RWPE2 (cell line): ENCODE measurements at regions not wholly inside any gene's neighbourhood (a gene's known extent, or its start where the extent isn't known, plus 50 kb on each side); places are given as distances from the start of the nearest gene placed in this dataset.

Experiments used
- ATAC-seq: fragments of 200-7000 bp; cut with Tn5 transposase; 3 replicates; pipeline ENCODE4 v1.9.1; 2021; ENCODE audit warnings: low read depth
- DNase-seq: peaks from one replicate; pipeline ENCODE4 v3.0.0-alpha.2; 2020; ENCODE audit warnings: low spot score
- H3K27ac ChIP-seq: fragments of 450-650 bp; 2 replicates; pipeline ENCODE4 v1.5.1; 2017; ENCODE audit warnings: mild to moderate bottlenecking; ENCODE audit not compliant: poor library complexity, severe bottlenecking
- H3K27me3 ChIP-seq: fragments of 250-450 bp; sonication (Bioruptor Pico); 2 replicates; pipeline ENCODE4 v1.5.1; 2021; ENCODE audit warnings: mild to moderate bottlenecking, moderate library complexity; ENCODE audit not compliant: insufficient read depth, poor library complexity, severe bottlenecking
- H3K36me3 ChIP-seq: fragments of 250-450 bp; sonication (Bioruptor Pico); 2 replicates; pipeline ENCODE4 v1.5.1; 2020; ENCODE audit warnings: low read depth, mild to moderate bottlenecking, moderate library complexity
- H3K4me1 ChIP-seq: fragments of 250-450 bp; sonication (Bioruptor Pico); 2 replicates; pipeline ENCODE4 v1.5.1; 2021; ENCODE audit warnings: mild to moderate bottlenecking, moderate library complexity; ENCODE audit not compliant: insufficient read depth, poor library complexity, severe bottlenecking
- H3K4me3 ChIP-seq: fragments of 250-450 bp; sonication (Bioruptor Pico); 2 replicates; pipeline ENCODE4 v1.5.1; 2021; ENCODE audit warnings: mild to moderate bottlenecking, moderate library complexity; ENCODE audit not compliant: severe bottlenecking
- H3K9me3 ChIP-seq: fragments of 250-450 bp; sonication (Bioruptor Pico); 2 replicates; pipeline ENCODE4 v1.5.1; 2021; ENCODE audit warnings: mild to moderate bottlenecking, moderate library complexity; ENCODE audit not compliant: severe bottlenecking
- CTCF ChIP-seq: fragments of 450-650 bp; IDR thresholded peaks from one replicate; pipeline ENCODE4 v1.5.1; 2017; ENCODE audit warnings: mild to moderate bottlenecking, moderate library complexity; ENCODE audit not compliant: poor library complexity, severe bottlenecking

- H3K27ac ChIP-seq: no peak overlapping the region
- DNase-seq (no peak), ATAC-seq (no peak)
- H3K9me3 ChIP-seq: no peaks in the 10 kb centered on the region
- TF ChIP-seq CTCF: no peak
- H3K4me1 ChIP-seq: peaks cover 23% of the 10 kb centered on the region
- no peaks in the 10 kb centered on the region for H3K36me3 ChIP-seq
- H3K27me3 ChIP-seq: no peaks in the 10 kb centered on the region
- no peak overlapping the region for H3K4me3 ChIP-seq
These were observed 83.2 kb upstream of the TAS2R1 start for GRCh38 chr5:9713356-9713755.

GRCh38 chr5:9712911-9713310 is 82.8 kb upstream of the TAS2R1 start:
- Histone ChIP-seq H3K36me3 (no peaks in the 10 kb centered on the region), H3K4me1 (peaks cover 23% of the 10 kb centered on the region), H3K27me3 (no peaks in the 10 kb centered on the region), H3K9me3 (no peaks in the 10 kb centered on the region), H3K4me3 (no peak overlapping the region), H3K27ac (peak overlapping the region; percentile 56)
- DNase-seq: no peak
- ATAC-seq: no peak
- TF ChIP-seq CTCF: no peak

- Histone ChIP-seq H3K4me3 (no peak overlapping the region), H3K27ac (peak overlapping the region; percentile 56), H3K27me3 (no peaks in the 10 kb centered on the region), H3K4me1 (peaks cover 23% of the 10 kb centered on the region), H3K9me3 (no peaks in the 10 kb centered on the region), H3K36me3 (no peaks in the 10 kb centered on the region)
- TF ChIP-seq CTCF: no peak
- ATAC-seq (peak; percentile 88), DNase-seq (no peak)
These were observed 82.4 kb upstream of the TAS2R1 start for GRCh38 chr5:9712506-9712905.

- ATAC-seq (no peak), DNase-seq (no peak)
- no peak overlapping the region for H3K4me3 ChIP-seq
- peaks cover 11% of the 10 kb centered on the region for H3K4me1 ChIP-seq
- no peak for TF ChIP-seq CTCF
- no peaks in the 10 kb centered on the region for H3K27me3 ChIP-seq
- no peaks in the 10 kb centered on the region for H3K36me3 ChIP-seq
- no peak overlapping the region for H3K27ac ChIP-seq
- no peaks in the 10 kb centered on the region for H3K9me3 ChIP-seq
These were observed 79.9 kb upstream of the TAS2R1 start for GRCh38 chr5:9710069-9710468.

GRCh38 chr5:9707732-9708462 is 77.7 kb upstream of the TAS2R1 start:
- no peak overlapping the region for H3K4me3 ChIP-seq
- no peaks in the 10 kb centered on the region for H3K27me3 ChIP-seq
- no peaks in the 10 kb centered on the region for H3K36me3 ChIP-seq
- ATAC-seq (no peak), DNase-seq (no peak)
- peaks cover 9% of the 10 kb centered on the region for H3K4me1 ChIP-seq
- H3K9me3 ChIP-seq: no peaks in the 10 kb centered on the region
- TF ChIP-seq CTCF: no peak
- no peak overlapping the region for H3K27ac ChIP-seq
